B cell (primary cell): ENCODE measurements at regions not wholly inside any gene's neighbourhood (a gene's known extent, or its start where the extent isn't known, plus 50 kb on each side); places are given as distances from the start of the nearest gene placed in this dataset.

Experiments
- ATAC-seq: fragments of 200-7000 bp; cut with Tn5 transposase; one replicate; pipeline ENCODE4 v1.10.0; 2021; ENCODE audit warnings: low read depth, mild to moderate bottlenecking, moderate number of reproducible peaks, moderate library complexity
- CTCF ChIA-PET: fragments of 350-600 bp; sonication (Branson Sonifier 250); formaldehyde crosslinking; loops from one replicate; lab custom pipeline; 2021; ENCODE audit warnings: antibody characterized with exemption, inconsistent platforms; lab: Charles Lee
- POLR2A ChIA-PET: fragments of 350-600 bp; sonication (Branson Sonifier 250); formaldehyde crosslinking; loops from one replicate; lab custom pipeline; 2021; ENCODE audit warnings: antibody characterized with exemption; lab: Charles Lee
- DNase-seq: peaks from one replicate; pipeline ENCODE4 v3.0.0; 2013
- H2AFZ ChIP-seq: 2 replicates; pipeline ENCODE4 v1.6.1; 2012; ENCODE audit warnings: mild to moderate bottlenecking, low read depth, low read length; ENCODE audit not compliant: insufficient read depth, poor library complexity, severe bottlenecking
- H3K27ac ChIP-seq, 2 donors: 1 replicate in 1 of 2; 2 replicates in 1 of 2; pipeline ENCODE4 v1.5.1; 2012 to 2013; ENCODE audit warnings: low read length in 2 of 2, mild to moderate bottlenecking in 2 of 2, moderate library complexity in 1 of 2
- H3K27me3 ChIP-seq, 4 experiments: fragments of 200-600 bp in 1 of 4; sonication (generic) in 1 of 4; replicated peaks in 1 of 4; 1 replicate in 2 of 4; 2 replicates in 2 of 4; pipeline versions ENCODE4 v1.6.1 to v1.7.0; 2013 to 2016; ENCODE audit warnings: low read length in 3 of 4, mild to moderate bottlenecking in 2 of 4, mixed read lengths in 1 of 4, moderate library complexity in 1 of 4; ENCODE audit not compliant: insufficient read depth in 4 of 4, control insufficient read depth in 3 of 4; ENCODE audit errors: control extremely low read depth in 1 of 4
- H3K36me3 ChIP-seq, 2 experiments: replicated peaks in 1 of 2; 1 replicate in 1 of 2; 2 replicates in 1 of 2; pipeline versions ENCODE4 v1.6.1 to v1.7.1; 2013; ENCODE audit warnings: low read length in 1 of 2; ENCODE audit not compliant: insufficient read depth in 2 of 2, control insufficient read depth in 1 of 2; ENCODE audit errors: control extremely low read depth in 1 of 2, extremely low read depth in 1 of 2
- H3K4me1 ChIP-seq, 2 donors: fragments of 200-600 bp in 1 of 2; sonication (generic) in 1 of 2; 1 replicate in 1 of 2; 2 replicates in 1 of 2; pipeline versions ENCODE4 v1.5.1 to v1.6.1; 2013 to 2017; ENCODE audit warnings: low read length in 2 of 2; ENCODE audit not compliant: control insufficient read depth in 2 of 2, insufficient read depth in 2 of 2
- H3K4me2 ChIP-seq: replicated peaks from 2 replicates; pipeline ENCODE3; 2012; ENCODE audit warnings: mild to moderate bottlenecking, low read depth, low read length; ENCODE audit not compliant: poor library complexity, severe bottlenecking
- H3K4me3 ChIP-seq, 5 experiments: fragments of 200-600 bp in 1 of 5; sonication (generic) in 1 of 5; 1 replicate in 3 of 5; 2 replicates in 2 of 5; pipeline versions ENCODE4 v1.5.1 to v1.7.0; 2011 to 2016; ENCODE audit warnings: low read length in 4 of 5, mild to moderate bottlenecking in 4 of 5, low read depth in 2 of 5, control low read depth in 1 of 5, moderate library complexity in 1 of 5; ENCODE audit not compliant: insufficient read depth in 1 of 5; ENCODE audit errors: control extremely low read depth in 1 of 5, extremely low read depth in 1 of 5
- H3K79me2 ChIP-seq: fragments of 200-600 bp; sonication (generic); one replicate; pipeline ENCODE4 v1.6.0; 2016; ENCODE audit warnings: low read length; ENCODE audit not compliant: control insufficient read depth, insufficient read depth
- H3K9ac ChIP-seq: fragments of 200-600 bp; sonication (generic); 2 replicates; pipeline ENCODE4 v1.6.1; 2017; ENCODE audit warnings: mild to moderate bottlenecking, low read length, moderate library complexity
- H3K9me3 ChIP-seq, 3 donors: one replicate each; pipeline versions ENCODE4 v1.6.1 to v1.7.1; 2013; ENCODE audit warnings: low read length in 2 of 3; ENCODE audit not compliant: control insufficient read depth in 2 of 3, insufficient read depth in 1 of 3; ENCODE audit errors: control extremely low read depth in 1 of 3
- H4K20me1 ChIP-seq: 2 replicates; pipeline ENCODE4 v1.6.0; 2012; ENCODE audit warnings: mild to moderate bottlenecking, low read length; ENCODE audit not compliant: insufficient read depth, control insufficient read depth, poor library complexity, severe bottlenecking
- H3K27ac Mint-ChIP-seq: one replicate; pipeline ENCODE4 v1.8.0; 2021; ENCODE audit warnings: mixed read lengths
- H3K27me3 Mint-ChIP-seq: one replicate; pipeline ENCODE4 v1.8.0; 2021; ENCODE audit warnings: mixed read lengths
- H3K4me1 Mint-ChIP-seq: one replicate; pipeline ENCODE4 v1.8.0; 2021; ENCODE audit warnings: mixed read lengths
- H3K4me3 Mint-ChIP-seq: one replicate; pipeline ENCODE4 v1.8.0; 2021; ENCODE audit warnings: mixed read lengths
- H3K9me3 Mint-ChIP-seq: one replicate; pipeline ENCODE4 v1.8.0; 2022; ENCODE audit warnings: mixed read lengths; ENCODE audit not compliant: insufficient read depth
- EZH2 ChIP-seq: IDR thresholded peaks from 2 replicates; pipeline ENCODE4 v1.6.1; 2012; ENCODE audit warnings: borderline replicate concordance, low read depth, mild to moderate bottlenecking, moderate library complexity, low read length; ENCODE audit not compliant: insufficient read depth, poor library complexity, severe bottlenecking
- WGBS: methylation state at CpG from one replicate; pipeline ENCODE4 v1.1.5; 2013; ENCODE audit warnings: missing lambda C conversion rate; ENCODE audit not compliant: insufficient coverage; 5-methylcytosine and 5-hydroxymethylcytosine counted together
- intact Hi-C: fragments of 100-400 bp; cut with micrococcal nuclease; formaldehyde crosslinking; loops from one replicate; pipeline ENCODE4 v1.10.0; 2022
- TF ChIP-seq, protein P1 (sequence below): fragments of 200-600 bp; IDR thresholded peaks from one replicate; pipeline ENCODE4 v1.8.0; 2022; ENCODE audit warnings: antibody characterized with exemption, mild to moderate bottlenecking

GRCh38 chr18:1017227-1018058 is 112.8 kb downstream of the ADCYAP1 start:
- H3K9ac ChIP-seq, result no peak overlapping the region
- ChIA-PET CTCF (no interaction called here), POLR2A (no interaction called here)
- H2AFZ ChIP-seq, result no peak overlapping the region
- no peak overlapping the region for H3K4me2 ChIP-seq
- Mint-ChIP-seq H3K4me3 (no peak overlapping the region), H3K9me3 (no peaks in the 10 kb centered on the region), H3K27ac (no peak overlapping the region), H3K4me1 (no peaks in the 10 kb centered on the region), H3K27me3 (no peaks in the 10 kb centered on the region)
- no peaks in the 10 kb centered on the region for H3K27me3 ChIP-seq
- no peaks in the 10 kb centered on the region for H3K9me3 ChIP-seq
- intact Hi-C loops, result no loop called here
- DNase-seq (no peak), ATAC-seq (no peak)
- no peak overlapping the region for H3K27ac ChIP-seq
- H3K36me3 ChIP-seq, result no peaks in the 10 kb centered on the region
- H3K79me2 ChIP-seq, result no peaks in the 10 kb centered on the region
- no peak overlapping the region for H3K4me3 ChIP-seq
- no peaks in the 10 kb centered on the region for H4K20me1 ChIP-seq
- no peak for TF ChIP-seq EZH2
- TF ChIP-seq, protein P1, sequence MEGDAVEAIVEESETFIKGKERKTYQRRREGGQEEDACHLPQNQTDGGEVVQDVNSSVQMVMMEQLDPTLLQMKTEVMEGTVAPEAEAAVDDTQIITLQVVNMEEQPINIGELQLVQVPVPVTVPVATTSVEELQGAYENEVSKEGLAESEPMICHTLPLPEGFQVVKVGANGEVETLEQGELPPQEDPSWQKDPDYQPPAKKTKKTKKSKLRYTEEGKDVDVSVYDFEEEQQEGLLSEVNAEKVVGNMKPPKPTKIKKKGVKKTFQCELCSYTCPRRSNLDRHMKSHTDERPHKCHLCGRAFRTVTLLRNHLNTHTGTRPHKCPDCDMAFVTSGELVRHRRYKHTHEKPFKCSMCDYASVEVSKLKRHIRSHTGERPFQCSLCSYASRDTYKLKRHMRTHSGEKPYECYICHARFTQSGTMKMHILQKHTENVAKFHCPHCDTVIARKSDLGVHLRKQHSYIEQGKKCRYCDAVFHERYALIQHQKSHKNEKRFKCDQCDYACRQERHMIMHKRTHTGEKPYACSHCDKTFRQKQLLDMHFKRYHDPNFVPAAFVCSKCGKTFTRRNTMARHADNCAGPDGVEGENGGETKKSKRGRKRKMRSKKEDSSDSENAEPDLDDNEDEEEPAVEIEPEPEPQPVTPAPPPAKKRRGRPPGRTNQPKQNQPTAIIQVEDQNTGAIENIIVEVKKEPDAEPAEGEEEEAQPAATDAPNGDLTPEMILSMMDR, result no peak
- no CpG with 5 or more reads among the region's 8 CpGs for WGBS
- no peaks in the 10 kb centered on the region for H3K4me1 ChIP-seq

DNA sequence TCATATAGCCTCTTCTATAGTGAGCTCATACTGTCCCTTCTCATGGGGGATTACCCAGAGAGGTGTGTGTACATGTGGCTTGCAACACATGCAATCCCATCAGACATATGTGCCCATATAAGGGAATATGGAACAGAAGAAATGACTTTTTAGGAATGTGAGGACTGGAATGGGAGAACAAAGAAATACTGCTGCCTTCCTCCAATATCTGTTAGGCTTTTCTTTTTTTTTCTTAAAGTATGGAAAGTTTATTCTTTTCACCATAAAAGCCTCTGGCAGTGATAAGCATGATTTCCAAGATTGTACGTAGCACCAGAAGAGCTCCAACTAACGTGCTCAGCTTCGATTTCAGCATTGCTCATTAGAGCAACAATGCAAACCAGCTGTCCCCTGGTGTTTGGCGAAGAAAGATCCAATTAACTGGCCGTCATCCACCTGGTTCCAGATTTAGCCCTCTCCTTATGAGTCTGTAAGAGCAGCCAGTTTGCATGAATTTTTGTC is 113.6 kb downstream of the ADCYAP1 start:
- no peaks in the 10 kb centered on the region for H3K9me3 Mint-ChIP-seq
- no peak overlapping the region for H3K27ac Mint-ChIP-seq
- WGBS, result 94% methylated on average over 5 of the region's 5 CpGs
- DNase-seq, result no peak
- Histone ChIP-seq H4K20me1 (no peaks in the 10 kb centered on the region), H3K27ac (no peak overlapping the region), H3K79me2 (no peaks in the 10 kb centered on the region), H3K4me3 (no peak overlapping the region), H3K4me2 (no peak overlapping the region), H3K36me3 (no peaks in the 10 kb centered on the region), H2AFZ (no peak overlapping the region), H3K9ac (no peak overlapping the region), H3K27me3 (no peaks in the 10 kb centered on the region), H3K4me1 (no peaks in the 10 kb centered on the region), H3K9me3 (no peaks in the 10 kb centered on the region)
- intact Hi-C loops, result no loop called here
- H3K4me3 Mint-ChIP-seq, result no peak overlapping the region
- ChIA-PET CTCF (no interaction called here), POLR2A (no interaction called here)
- no peaks in the 10 kb centered on the region for H3K4me1 Mint-ChIP-seq
- H3K27me3 Mint-ChIP-seq, result no peaks in the 10 kb centered on the region
- TF ChIP-seq, protein P1, result no peak
- no peak for TF ChIP-seq EZH2
- no peak for ATAC-seq
